Smooth muscle cell (in vitro differentiated cells): ENCODE measurements at regions not wholly inside any gene's neighbourhood (a gene's known extent, or its start where the extent isn't known, plus 50 kb on each side); places are given as distances from the start of the nearest gene placed in this dataset.

ENCODE experiments used
- DNase-seq: peaks from one replicate; lab custom pipeline; 2025; ENCODE audit not compliant: unreplicated experiment; lab: John Stamatoyannopoulos, UW
- H2AFZ ChIP-seq: fragments of 200-600 bp; sonication (generic); 2 replicates; pipeline ENCODE4 v1.6.0; 2016; ENCODE audit warnings: antibody characterized with exemption, low read depth, mild to moderate bottlenecking
- H3F3A ChIP-seq: fragments of 200-600 bp; sonication (generic); 2 replicates; pipeline ENCODE4 v1.6.0; 2017; ENCODE audit warnings: antibody characterized with exemption, low read depth
- H3K27ac ChIP-seq: fragments of 200-600 bp; sonication (generic); 2 replicates; pipeline ENCODE4 v1.5.1; 2016; ENCODE audit warnings: low read depth, mild to moderate bottlenecking
- H3K27me3 ChIP-seq: fragments of 200-600 bp; sonication (generic); 2 replicates; pipeline ENCODE4 v1.6.1; 2016; ENCODE audit warnings: low read depth, mild to moderate bottlenecking
- H3K36me3 ChIP-seq: fragments of 200-600 bp; sonication (generic); 2 replicates; pipeline ENCODE4 v1.5.1; 2016; ENCODE audit warnings: low read depth
- H3K4me1 ChIP-seq: fragments of 200-600 bp; sonication (generic); 2 replicates; pipeline ENCODE4 v1.5.1; 2016; ENCODE audit warnings: low read depth
- H3K4me2 ChIP-seq: fragments of 200-600 bp; sonication (generic); 2 replicates; pipeline ENCODE4 v1.6.0; 2016; ENCODE audit warnings: mild to moderate bottlenecking
- H3K4me3 ChIP-seq: fragments of 200-600 bp; sonication (generic); 2 replicates; pipeline ENCODE4 v1.5.1; 2016; ENCODE audit warnings: mild to moderate bottlenecking
- H3K79me2 ChIP-seq: fragments of 200-600 bp; sonication (generic); 2 replicates; pipeline ENCODE4 v1.6.0; 2016; ENCODE audit warnings: low read depth, mild to moderate bottlenecking
- H3K9ac ChIP-seq: fragments of 200-600 bp; sonication (generic); 2 replicates; pipeline ENCODE4 v1.6.0; 2016; ENCODE audit warnings: low read depth
- H3K9me3 ChIP-seq: fragments of 200-600 bp; sonication (generic); replicated peaks from 2 replicates; pipeline ENCODE4 v1.5.1; 2016; ENCODE audit warnings: low read depth
- H4K20me1 ChIP-seq: fragments of 200-600 bp; sonication (generic); 2 replicates; pipeline ENCODE4 v1.6.0; 2016; ENCODE audit warnings: low read depth
- CTCF ChIP-seq: fragments of 200-600 bp; sonication (generic); IDR thresholded peaks from 2 replicates; pipeline ENCODE4 v1.5.1; 2017; ENCODE audit warnings: borderline replicate concordance, mild to moderate bottlenecking, antibody characterized with exemption; ENCODE audit not compliant: insufficient read depth, poor library complexity, severe bottlenecking
- WGBS: methylation state at CpG from one replicate; pipeline ENCODE4 v1.1.7; 2016; ENCODE audit warnings: low lambda C conversion rate; 5-methylcytosine and 5-hydroxymethylcytosine counted together

DNA sequence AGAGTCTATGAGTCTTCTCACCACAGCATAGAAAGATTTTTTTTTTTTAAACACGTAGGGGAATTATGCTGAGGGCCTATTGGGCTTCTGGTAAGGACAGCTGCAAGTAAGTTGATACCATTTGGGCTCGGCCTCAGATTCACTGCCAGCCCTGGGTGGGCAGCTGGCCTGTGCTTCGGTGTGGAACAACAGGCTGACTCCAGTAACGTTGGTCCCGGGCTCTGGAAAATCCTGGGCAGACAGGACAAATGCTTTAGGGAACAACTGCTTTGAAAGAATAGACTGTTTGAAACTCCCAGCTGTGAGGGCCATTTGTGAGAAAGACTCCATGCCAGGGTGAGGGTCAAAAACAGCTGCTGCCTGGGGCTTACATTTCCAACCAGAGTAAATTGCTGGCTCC is 366.5 kb downstream of the QKI start:
- H3K4me3 ChIP-seq, result no peak overlapping the region
- H4K20me1 ChIP-seq, result no peaks in the 10 kb centered on the region
- no peaks in the 10 kb centered on the region for H3K4me1 ChIP-seq
- DNase-seq, result no peak
- H3K79me2 ChIP-seq, result no peaks in the 10 kb centered on the region
- H3K27me3 ChIP-seq, result no peaks in the 10 kb centered on the region
- 51% methylated on average over 5 of the region's 5 CpGs for WGBS
- H3K4me2 ChIP-seq, result no peak overlapping the region
- H3K9ac ChIP-seq, result no peak overlapping the region
- no peak overlapping the region for H2AFZ ChIP-seq
- no peaks in the 10 kb centered on the region for H3F3A ChIP-seq
- TF ChIP-seq CTCF, result no peak
- H3K27ac ChIP-seq, result no peak overlapping the region
- no peaks in the 10 kb centered on the region for H3K36me3 ChIP-seq
- no peaks in the 10 kb centered on the region for H3K9me3 ChIP-seq

GRCh38 chr6:163779727-163780284 is 365.3 kb downstream of the QKI start:
- no peak overlapping the region for H3K9ac ChIP-seq
- H3F3A ChIP-seq, result no peaks in the 10 kb centered on the region
- H3K9me3 ChIP-seq, result no peaks in the 10 kb centered on the region
- H3K4me3 ChIP-seq, result no peak overlapping the region
- no peak for DNase-seq
- no peak overlapping the region for H2AFZ ChIP-seq
- no peak for TF ChIP-seq CTCF
- H3K27ac ChIP-seq, result no peak overlapping the region
- H3K27me3 ChIP-seq, result no peaks in the 10 kb centered on the region
- H3K79me2 ChIP-seq, result no peaks in the 10 kb centered on the region
- no peak overlapping the region for H3K4me2 ChIP-seq
- H4K20me1 ChIP-seq, result no peaks in the 10 kb centered on the region
- no peaks in the 10 kb centered on the region for H3K36me3 ChIP-seq
- whole genome bisulfite sequencing, result 90% methylated on average over 7 of the region's 7 CpGs
- no peaks in the 10 kb centered on the region for H3K4me1 ChIP-seq

GRCh38 chr6:163777716-163778115 is 363.2 kb downstream of the QKI start:
- Histone ChIP-seq H3K4me3 (no peak overlapping the region), H4K20me1 (no peaks in the 10 kb centered on the region), H2AFZ (peak overlapping the region; percentile 38), H3F3A (no peaks in the 10 kb centered on the region), H3K4me2 (peak overlapping the region; percentile 1), H3K9ac (no peak overlapping the region), H3K4me1 (no peaks in the 10 kb centered on the region), H3K27me3 (no peaks in the 10 kb centered on the region), H3K27ac (no peak overlapping the region), H3K79me2 (no peaks in the 10 kb centered on the region), H3K9me3 (no peaks in the 10 kb centered on the region), H3K36me3 (no peaks in the 10 kb centered on the region)
- no peak for TF ChIP-seq CTCF
- no peak for DNase-seq
- 35% methylated on average over 1 of the region's 1 CpG for WGBS
